HG03066 (cell line): ENCODE measurements at regions not wholly inside any gene's neighbourhood (a gene's known extent, or its start where the extent isn't known, plus 50 kb on each side); places are given as distances from the start of the nearest gene placed in this dataset.
"Not testable (repeated sequence)": the region's sequence is repeated elsewhere in the genome, so short reads cannot be mapped to it uniquely, and the experiment has no call there.

Experiments used
- ATAC-seq: cut with Tn5 transposase; IDR thresholded peaks from one replicate; pipeline ENCODE4 v1.9.1; 2021; ENCODE audit warnings: low read depth; ENCODE audit not compliant: unreplicated experiment

DNA sequence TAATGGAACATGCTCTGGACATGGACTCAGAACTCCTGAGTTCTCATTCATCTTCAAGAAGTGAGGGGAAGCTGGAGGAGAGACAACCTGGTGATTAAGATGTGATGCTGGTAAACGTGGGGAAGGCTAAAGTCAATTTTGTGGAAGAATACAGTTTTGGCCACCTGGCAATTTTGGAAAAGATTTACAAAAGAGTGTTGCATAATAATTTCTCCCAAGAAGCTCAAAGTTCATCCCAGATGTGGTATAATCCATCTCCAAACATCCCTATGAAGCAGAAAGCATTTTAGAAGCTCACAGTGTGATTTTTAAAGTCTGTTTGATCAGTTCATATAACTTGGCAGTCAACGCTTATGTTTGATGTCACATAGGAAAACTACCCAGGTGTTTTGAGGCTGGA is 208.7 kb downstream of the LMX1A start:
- no peak for ATAC-seq

DNA sequence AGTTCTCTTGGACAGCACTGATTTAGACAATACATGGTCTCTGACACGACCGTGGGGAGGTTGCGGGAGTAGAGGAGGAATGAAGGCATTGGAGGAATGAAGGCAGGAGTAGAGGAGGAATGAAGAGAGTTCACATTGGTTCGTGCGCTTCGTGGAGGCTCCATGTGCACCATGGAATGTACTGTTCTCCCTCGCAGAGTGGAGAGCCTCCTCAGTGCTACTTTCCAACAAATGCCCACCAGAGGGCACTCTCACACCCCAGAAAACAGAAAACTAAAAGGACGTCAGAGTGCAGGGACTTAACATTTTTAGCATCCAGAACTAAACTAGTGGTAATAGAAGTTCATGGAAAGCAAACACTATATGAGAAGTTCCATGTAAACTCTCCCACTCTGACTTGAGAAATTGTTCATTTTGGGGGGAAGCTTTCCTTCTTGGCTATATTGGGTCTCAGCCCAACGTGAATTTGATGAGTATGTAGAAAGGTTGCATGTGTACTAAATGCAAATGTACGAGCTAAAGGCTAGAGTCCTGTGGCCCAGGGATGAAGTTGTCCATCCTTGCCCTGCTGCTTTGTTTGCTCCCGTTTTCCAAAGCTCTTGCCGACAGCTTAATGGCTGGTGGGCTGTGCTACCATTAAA is 211.6 kb downstream of the LMX1A start:
- ATAC-seq = peak; percentile 80

- ATAC-seq = no peak
Measured at GRCh38 chr1:165143437-165144065, 213.0 kb downstream of the LMX1A start.

- no peak for ATAC-seq
Measured at GRCh38 chr1:165138960-165139359, 217.6 kb downstream of the LMX1A start.

GRCh38 chr1:165137551-165138316 is 218.8 kb downstream of the LMX1A start:
- no peak for ATAC-seq

DNA sequence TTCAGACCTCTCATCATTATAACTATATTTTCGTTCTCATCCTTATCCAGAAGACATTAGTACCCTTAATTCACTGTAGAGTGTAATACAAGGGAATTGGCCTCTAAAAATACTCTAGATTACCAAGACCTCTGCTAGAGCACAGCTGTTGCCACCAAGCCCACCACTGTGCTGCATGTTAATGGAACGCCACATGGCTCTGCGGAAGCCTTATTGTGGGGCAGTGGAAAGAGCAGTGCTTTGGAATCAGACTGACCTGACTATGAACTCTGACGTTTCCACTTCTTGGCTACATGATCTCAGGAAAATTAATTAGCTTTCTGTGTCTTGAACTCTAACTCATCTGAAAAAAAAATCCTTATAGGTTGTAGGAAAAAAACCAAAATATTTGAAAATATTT is 222.1 kb downstream of the LMX1A start:
- ATAC-seq = no peak

DNA sequence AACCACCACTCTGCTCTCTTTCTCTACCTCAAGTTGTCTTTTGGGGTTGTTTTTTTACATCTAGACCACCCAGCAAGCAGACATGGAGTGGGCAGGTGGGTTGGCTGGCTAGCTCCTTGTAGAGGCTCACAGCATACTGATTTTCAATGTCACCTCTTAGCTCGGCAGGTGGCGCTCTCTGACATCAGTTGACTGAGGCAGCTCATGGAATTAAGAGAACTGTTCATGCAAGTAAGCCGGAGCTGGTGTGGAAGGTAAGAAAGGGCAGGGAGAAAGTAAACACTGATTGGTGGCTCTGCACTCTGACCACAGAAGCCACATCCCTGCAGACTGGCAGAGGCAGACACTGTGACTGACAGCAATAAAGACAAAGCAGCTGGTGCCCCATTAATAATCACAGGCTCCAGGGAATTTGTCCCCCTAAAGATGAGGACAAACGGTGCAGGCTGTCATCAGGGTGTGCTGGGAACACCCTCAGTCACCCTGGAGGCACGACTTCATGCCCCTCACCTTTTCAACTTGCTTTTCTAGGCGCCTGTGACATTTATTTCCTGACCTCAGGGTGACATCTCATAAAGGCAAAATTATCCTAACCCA is 226.8 kb downstream of the LMX1A start:
- no peak for ATAC-seq

DNA sequence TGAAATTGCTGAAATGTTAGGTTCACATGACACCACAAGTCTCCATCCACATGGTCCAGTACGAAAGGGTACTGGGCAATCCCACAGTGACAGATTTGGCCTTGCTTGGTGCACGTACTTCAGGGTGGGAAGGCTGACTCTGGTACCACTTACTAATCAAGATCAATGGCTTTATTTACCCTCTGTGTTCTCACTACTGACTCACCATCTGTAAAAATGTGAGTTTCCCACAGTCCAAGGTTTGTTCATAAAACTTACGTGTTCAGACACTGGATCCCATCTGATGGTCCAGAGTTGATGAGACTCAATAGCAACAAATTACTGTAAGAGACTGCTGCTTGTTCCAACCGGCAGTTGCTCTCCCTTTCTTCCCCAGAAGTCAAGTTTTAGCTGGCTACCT is 231.7 kb downstream of the LMX1A start:
- no peak for ATAC-seq

DNA sequence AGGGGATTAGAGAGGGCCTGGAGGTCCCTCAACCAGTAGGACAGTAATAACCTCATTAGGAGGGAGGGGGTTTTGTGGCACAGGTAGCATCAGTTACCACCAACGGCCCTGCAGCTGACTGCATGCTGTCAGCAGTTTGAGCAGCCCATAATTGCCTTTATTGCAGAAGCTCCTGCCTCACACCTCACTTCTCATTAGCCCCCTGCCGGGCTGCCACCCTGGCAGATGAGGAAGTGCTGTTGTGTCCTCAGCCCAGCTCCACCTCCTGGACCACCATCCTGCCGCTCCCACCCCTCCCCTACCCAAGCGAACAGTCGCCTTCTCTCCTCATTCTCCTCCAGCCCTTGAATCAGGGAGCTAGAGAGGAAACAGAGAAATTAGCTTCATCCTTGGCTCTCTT is 237.4 kb downstream of the LMX1A start:
- no peak for ATAC-seq

DNA sequence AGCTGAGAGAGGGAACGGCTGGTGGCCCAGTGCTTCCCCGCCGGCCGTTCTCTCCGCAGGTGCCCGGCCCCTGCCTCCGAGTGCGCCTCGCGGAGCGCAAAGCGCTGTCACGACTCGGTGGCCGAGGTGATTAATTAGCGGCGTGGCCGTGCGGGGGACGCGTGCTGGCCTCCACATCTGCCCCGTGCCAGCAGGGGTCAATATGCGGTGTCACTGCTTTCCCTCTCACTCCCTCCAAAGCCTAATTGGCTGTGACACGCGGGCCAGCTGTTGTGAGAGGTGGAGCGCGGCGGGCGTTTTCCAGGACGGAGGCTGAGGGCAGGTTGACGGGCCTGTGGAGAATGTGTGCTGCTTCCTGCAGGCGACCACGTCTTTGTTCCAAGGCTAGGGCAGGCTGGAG is 239.0 kb downstream of the LMX1A start:
- ATAC-seq = no peak

DNA sequence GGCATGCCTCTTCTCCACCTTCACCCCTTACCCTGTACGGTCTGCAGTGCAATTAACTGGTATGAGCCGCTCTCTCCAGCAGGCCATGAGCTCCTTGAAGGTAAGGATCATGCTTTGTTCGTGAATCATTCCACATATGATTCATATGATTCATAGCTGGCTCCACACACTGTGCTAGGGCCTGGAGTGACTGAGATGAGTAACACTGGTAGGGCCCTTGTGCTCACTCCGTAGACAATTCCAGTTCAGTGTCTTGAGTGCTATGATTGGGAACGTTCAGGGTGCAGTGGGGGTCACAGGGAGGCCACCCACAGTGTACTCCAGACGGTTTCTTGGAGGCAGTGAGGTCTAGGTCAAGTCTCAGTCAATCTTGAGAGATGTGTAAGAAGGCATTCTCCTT is 239.8 kb downstream of the LMX1A start:
- no peak for ATAC-seq

DNA sequence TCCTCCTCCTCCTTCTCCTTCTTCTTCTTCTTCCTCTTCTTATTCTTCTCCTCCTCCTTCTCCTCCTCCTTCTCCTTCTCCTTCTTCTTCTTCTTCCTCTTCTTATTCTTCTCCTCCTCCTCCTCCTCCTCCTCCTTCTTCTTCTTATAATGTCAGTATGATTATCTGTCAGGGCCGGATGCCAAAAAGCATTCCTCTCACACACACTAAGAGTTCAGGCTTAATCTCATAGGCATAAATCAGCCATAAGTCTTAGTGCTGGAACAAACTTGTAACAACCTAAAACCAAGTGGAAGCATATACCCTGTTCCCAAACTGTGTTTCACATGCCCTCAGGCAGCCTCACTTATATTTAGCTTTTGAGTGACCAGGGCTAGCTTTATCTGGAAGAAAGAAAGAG is 240.3 kb downstream of the LMX1A start:
- no peak for ATAC-seq

DNA sequence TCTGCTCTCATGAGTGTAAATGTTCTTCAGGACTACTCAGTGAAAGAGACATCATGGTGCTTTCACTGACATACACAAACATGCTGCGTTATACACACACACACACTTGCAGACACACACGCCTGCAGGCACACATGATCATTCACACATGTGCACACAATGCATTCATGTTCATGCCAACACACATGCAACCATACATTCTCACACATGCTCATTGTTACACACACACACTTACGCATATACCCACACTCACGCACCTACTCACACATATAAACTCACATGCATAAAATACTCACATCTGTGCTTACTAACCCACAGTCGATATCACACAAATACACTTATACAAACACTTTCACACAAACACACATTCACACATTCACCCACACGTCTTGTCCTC is 241.6 kb downstream of the LMX1A start:
- ATAC-seq = no peak

DNA sequence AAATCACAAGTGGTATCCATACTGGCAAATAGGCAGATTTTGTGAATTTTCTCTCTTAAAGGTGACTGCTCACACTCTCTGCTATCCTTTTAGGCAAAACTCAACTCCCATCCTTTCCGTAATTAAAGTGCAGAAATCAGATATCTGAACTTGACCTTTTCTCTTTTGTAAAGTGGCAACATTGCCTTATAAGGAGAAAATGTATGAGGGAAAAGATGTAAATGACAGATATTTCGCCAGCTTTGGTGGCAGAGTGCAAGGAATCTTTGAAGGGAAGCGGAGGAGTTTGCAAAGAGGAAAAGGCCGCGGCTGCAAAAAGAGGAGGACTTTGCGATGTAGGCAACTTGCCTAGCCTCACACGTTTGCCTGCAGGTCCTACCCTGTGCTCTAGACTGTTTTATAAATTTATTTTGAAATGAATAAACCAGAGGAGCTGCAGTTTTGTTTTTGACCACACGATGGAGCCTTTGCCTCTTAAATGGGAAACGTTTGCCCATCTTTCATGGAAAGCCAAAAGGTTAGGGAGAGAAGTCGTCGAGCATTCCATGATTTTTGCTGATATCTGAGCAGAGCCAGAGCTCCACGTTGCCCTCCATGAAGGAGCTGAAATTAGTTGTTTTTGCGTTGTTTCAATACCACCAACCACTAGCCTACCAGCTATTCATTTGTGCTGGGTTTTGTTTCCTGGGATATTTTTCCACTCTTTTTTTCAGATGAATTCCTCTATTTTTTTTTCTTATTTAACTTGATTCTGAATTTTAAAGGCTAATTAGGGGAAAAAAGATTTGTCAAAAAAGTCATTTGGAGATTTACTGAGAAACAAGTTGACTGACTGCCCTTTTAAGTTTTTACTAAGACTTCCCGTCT is 242.3 kb downstream of the LMX1A start:
- ATAC-seq = no peak

DNA sequence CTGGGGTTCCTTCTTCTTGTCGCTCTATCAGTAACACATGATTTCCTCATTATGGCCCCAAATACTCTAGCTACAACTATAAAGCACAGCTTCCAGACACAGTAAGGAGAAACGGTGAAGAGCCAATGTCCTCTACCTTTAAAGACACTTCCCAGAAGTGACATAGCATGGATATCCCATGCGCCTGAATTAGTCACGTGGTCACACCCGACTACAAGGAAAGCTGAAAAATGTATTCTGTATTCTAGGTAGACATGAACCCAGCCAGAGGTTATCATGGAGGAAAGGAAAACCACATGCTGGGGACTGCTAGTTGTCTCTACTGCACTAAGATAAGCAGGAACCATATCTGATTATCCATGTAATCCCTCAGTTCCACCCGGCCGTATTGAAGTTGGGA is 244.3 kb downstream of the LMX1A start:
- ATAC-seq = no peak

- no peak for ATAC-seq
Measured at GRCh38 chr1:165109013-165109412, 247.5 kb downstream of the LMX1A start.

GRCh38 chr1:165092542-165093162 is 263.9 kb downstream of the LMX1A start:
- ATAC-seq = not testable (repeated sequence)

DNA sequence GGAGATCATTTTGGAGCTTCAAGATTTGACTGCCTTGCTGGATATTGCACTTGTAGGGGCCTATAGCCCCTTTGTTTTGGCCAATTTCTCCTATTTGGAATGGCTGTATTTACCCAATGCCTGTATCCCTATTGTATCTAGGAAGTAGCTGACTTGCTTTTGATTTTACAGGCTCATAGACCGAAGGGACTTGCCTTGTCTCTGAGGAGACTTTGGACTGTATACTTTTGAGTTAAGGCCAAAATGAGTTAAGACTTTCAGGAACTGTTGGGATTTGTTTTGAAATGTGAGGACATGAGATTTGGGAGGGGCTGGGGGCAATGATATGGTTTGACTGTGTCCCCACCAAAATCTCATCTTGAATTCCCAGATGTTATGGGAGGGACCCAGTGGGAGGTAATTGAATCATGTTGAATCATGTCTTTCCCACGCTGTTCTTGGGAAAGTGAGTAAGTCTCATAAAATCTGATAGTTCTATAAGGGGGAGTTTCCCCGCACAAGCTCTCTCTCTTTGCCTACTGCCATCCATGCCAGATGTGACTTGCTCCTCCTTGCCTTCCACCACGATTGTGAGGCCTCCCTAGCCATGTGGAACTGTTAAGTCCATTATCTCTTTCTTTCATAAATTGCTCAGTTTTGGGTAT is 276.1 kb downstream of the LMX1A start:
- ATAC-seq = no peak

GRCh38 chr1:165078391-165078790 is 278.1 kb downstream of the LMX1A start:
- ATAC-seq = no peak
